SKM-1 treated with dmso at 0.1 percent for 144 hours (cell line): ENCODE measurements at regions not wholly inside any gene's neighbourhood (a gene's known extent, or its start where the extent isn't known, plus 50 kb on each side); places are given as distances from the start of the nearest gene placed in this dataset.

Experiments used
- DNase-seq: peaks from one replicate; lab custom pipeline; 2025; ENCODE audit not compliant: unreplicated experiment; lab: John Stamatoyannopoulos, UW

GRCh38 chr6:91350146-91350908 is 763.5 kb upstream of the MAP3K7 start:
- DNase-seq = no peak

DNA sequence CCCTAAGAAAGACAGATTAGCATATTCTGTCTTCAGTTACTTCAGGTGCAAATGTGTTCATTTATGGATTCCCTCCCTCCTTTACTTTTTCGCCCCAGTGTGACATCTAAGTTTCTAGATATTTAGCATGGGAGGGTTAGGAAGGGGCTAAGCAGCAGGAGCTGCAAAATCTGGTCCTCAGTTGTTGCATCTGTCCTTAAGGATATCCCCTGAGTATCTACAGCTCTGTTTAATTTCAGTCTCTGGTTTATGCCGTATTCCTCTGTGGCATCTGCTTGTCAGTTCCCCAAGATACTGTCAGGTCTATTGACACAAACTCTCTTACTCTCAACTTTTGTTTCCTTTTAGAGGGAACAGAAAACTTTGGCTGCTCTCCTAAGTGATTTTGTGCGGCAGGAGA is 754.6 kb upstream of the MAP3K7 start:
- DNase-seq = no peak

- DNase-seq = no peak
Observed at GRCh38 chr6:91340896-91341395, 754.1 kb upstream of the MAP3K7 start.

DNA sequence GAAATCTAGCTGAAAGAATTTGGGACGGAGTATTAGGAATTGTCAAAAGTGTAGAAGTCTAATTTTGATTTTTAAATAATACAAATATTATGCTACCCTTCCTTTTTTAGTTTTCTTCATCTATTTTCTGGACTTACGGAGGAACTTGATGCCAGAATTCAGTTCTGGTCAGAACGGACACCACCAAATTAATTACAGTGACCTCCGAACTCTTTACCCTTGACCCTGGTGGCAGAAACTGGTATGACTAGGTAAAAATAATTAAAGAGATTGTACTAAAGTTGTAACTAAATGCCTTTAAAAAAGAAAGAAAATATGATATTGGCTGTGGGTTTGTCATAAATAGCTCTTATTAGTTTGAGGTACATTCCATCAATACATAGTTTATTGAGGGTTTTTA is 751.1 kb upstream of the MAP3K7 start:
- no peak for DNase-seq

DNA sequence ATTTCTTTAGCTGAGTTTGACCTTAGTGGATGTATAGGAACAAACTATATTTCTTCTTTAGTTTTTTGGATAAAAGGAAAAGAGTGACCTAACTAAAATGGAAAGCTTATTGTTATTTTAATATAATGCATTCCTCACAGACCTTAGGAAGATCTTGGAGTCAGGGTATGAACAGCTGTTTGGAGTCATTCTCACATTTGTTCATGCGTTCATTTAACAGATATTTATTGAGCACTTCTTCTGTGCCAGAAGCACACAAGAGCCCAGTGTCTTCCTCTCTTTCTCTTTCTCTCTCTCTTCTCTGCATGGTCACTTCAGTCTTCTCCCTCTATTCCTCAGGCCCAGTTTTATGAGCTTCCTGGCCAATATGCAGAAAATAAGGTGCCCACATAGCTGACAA is 744.0 kb upstream of the MAP3K7 start:
- DNase-seq = no peak

- no peak for DNase-seq
Observed at GRCh38 chr6:91328241-91328640, 741.4 kb upstream of the MAP3K7 start.

DNA sequence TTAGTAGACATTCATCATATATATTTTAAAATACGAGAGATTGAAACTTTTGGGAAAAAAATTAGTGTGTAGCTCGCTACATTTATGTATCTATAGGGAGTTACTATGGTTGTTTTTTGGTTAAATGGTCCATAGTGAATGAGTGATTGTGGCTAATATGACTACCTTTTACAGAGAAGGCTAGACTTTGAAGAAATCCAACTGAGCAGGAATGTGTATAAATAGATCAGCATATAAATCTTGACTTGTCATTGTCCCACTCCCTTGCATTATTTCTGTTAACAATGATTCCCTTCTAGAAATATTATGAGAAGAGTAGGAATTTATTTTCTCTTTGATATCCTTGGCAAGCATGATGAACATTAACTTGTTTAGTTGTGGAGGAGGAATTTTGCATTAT is 737.8 kb upstream of the MAP3K7 start:
- no peak for DNase-seq

- no peak for DNase-seq
Observed at GRCh38 chr6:91317984-91318383, 731.1 kb upstream of the MAP3K7 start.

DNA sequence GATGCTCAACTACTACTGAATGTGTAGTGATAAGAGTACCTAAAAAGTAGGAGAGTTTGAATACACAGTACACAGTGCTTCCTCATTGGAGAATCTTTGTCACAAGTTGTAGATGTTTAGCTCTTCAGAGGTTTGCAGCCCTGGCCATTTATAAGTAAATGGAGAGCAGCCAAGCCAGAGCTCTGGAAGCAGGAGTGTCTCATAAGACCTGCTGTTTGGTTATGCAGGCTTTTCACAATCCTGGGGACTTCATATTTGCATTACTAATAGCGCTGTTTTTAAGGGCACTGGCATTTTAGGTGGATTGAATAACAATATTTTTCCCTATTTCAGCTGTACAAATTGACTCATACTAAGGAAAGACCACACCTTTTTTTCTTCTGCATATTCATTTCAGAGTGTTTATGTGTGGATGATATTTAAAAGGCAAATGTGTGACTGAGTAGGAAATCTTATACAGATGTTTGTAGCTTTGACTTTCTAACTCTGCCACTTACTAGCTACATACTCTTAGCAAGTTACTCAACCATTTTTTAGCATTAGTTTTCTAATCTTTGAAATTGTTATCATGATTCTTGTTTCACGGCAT is 730.5 kb upstream of the MAP3K7 start:
- DNase-seq = no peak

GRCh38 chr6:91310178-91310577 is 723.3 kb upstream of the MAP3K7 start:
- DNase-seq = no peak

DNA sequence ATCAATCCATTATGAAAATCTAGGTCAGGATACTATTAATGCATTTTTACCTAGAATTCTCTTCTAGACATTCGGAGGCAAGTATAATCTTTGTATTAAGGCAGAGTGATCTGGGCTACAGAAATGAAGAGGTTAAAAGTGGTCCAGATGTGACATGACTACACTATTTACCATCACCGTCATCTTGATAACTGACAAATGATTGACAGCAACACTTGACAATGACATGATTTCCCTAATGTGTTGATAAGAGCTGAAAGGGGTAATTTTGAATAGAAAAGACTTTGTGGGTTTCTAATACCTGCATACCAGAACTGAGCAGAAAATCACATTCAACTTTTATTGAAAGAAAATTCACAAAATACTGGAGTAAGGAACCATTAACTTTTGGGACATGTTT is 718.9 kb upstream of the MAP3K7 start:
- no peak for DNase-seq

- DNase-seq = peak; percentile 12
Observed at GRCh38 chr6:91304521-91304920, 717.6 kb upstream of the MAP3K7 start.

DNA sequence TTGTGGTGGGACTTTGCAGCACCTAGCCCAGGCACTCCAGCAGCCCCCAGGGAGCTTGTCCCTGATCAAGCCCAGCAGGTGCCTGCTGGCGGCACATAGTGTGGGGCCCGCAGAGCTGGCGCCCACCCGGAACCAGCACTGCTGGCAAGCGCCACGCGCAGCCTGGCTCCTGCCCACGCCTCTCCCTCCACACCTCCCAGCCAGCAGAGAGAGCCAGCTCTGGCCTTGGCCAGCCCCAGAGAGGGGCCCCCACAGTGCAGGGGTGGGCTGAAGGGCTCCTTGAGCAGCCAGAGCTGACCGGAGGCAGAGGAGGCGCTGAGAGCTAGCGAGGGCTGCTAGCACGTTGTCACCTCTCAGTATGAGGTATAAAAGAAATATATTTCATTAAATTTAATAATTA is 716.5 kb upstream of the MAP3K7 start:
- DNase-seq = no peak

DNA sequence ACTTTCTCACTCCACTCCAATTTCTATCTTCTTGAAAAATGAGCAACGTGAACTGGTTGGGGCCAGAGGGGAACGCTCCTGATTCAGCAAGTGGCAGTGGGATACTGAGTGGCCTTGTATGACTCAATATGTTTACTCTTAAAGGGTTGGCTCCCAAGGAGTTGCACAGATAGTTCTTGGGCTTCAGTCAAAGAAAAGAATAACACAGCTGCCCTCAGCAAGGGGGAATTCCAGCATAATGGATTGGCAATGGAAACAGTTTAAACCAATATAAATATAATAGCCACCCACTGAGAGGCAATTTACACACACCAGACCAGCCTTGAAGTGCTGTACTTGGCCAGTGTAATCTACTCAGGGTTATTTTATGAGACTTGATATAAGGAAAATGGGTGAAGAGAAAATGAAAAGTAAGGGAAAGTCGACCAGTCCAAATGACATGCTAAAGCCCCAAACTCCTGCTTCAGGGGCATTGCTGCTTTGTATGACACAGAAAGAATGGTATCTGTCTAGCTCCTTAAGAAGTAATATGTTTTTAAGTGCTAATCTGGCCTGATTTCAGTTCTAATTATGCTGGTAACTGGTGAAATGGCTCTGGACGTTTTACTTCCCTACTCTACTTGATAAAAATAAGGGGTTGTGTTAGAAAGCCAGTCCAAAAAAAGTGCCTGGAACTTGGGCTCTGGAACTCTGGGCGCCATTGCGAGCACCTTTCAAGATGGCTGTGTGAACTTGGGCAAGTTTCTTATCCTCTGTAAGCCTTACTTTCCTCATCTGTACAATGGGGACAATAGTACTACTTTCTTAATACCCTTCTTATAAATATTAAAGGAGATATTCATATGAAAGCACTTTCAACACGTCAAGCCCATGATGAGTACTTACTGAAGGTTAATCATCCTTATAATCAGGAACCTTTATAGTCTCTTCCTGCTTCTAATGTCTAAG is 712.9 kb upstream of the MAP3K7 start:
- DNase-seq = no peak

DNA sequence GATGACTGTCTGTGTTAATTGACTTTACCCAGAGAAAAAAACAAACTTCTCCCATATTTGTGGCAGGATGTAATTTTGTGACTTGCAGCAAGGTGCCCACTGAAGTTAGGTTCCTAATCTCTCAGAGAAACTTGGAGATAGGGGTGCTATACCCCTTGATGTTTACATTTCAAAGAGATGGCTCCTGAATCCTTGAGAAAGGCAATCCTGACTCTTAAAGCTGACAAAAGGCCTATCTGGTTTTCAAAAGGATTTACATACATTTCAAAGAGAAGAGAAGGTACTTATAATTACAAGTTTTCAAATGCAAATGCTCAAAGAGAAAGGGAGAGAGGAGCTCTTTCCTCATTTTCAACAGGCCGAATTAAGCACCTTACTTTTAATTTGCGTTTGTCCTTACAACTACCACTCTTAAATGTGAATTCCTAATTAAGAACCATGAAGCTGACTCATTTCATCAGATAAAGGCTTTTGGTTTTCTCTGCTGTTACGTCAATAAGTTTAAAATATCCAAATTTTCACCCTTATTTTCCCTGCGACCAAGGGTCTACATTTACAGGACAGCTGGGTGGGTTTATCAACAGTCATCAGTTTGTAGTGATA is 711.8 kb upstream of the MAP3K7 start:
- DNase-seq = no peak

- no peak for DNase-seq
Observed at GRCh38 chr6:91293395-91293794, 706.5 kb upstream of the MAP3K7 start.

GRCh38 chr6:91291071-91291470 is 704.2 kb upstream of the MAP3K7 start:
- DNase-seq = no peak

DNA sequence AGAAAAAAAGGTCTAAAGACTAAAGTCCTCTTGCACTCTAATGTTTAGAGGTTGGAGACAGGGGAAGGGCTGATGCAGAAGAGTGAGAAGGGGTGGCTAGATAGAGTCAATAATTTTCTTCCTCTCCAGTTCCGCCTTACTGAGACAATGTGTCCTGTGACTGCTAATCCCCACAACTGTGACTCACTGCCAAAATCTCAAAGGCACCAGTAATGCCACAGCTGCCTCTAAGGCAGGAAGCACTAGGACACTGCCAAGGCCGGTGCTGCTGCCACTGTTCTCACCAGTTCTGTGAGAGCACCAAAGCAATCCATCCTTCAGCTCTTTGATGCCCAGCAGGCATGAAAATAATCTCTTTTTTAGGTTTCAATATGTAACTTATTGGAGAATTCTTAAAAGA is 701.9 kb upstream of the MAP3K7 start:
- no peak for DNase-seq

DNA sequence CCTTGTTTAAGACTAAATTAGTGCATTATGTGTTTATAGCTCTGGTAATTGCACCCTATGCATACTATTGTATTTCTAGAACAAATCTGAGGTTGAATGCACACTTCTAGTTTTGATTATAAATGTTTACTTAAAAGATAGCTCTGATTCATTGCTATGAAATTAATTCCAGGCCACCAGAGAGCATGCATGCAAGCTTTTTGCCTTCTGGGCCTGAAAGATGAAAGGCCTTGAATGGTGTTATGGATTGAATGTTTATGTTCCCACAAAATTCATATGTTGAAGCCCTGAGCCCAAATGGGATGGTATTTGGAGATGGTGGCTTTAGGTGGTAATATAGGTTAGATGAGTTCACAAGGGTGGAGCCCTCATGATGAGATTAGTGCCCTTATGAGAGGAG is 695.0 kb upstream of the MAP3K7 start:
- DNase-seq = no peak

DNA sequence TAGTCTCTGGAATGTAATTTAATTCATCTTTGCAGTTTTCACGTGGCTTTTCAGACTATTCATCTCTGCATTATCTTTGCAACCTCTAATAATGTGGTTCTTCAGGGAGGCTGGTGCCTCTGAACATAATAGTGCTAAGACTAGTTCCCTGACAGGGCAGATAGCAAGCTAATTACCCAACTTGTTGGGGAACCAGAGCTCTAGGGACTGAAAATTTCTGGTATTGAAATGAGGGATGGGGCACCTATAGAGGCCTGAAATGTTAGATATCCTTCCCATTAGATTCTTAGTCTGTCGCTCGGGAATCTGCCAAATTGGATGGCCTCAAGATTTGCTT is 693.6 kb upstream of the MAP3K7 start:
- DNase-seq = no peak

DNA sequence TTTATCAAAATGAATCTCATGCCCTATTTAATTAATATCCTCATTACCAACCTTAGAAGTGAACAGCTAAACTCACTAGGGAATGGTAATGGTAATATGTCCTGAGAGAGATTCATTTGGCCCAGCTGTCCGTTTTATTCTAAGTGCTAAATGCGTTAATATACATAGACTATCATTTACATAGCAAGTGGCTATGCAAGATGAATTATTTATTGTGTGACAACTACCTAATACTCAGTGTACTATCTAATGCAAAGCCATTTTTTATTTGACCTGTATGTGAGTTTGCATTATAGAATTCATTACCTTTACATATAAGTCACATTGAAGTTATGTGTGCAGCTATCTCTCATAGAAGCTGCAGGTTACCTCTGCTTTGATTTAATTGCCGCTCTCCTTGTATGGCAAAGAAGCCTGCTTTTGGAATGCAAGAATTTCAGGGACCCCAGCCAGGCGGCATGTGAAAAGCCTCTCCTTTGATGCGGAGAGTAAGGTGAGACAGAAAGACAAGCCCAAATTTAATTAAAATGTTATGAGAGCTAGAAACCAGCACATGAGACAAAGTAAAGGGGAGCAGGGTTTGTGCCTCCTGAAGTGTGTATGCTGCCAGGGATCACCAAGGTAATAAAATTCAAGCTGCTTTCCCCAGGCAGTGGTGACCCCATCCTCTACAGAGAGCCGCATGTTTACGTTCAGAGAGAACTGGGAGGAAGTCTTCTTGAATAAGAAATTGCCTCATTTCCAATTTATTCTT is 693.0 kb upstream of the MAP3K7 start:
- DNase-seq = no peak
